ENCODE measurements at regions not wholly inside any gene's neighbourhood (a gene's known extent, or its start where the extent isn't known, plus 50 kb on each side); places are given as distances from the start of the nearest gene placed in this dataset.

- no peak for ATAC-seq
- no peak for TF ChIP-seq ESRRG (CRISPR knock-in tag; IDR thresholded peaks at IDR 0.05)
- TF ChIP-seq ZFP3 (CRISPR knock-in tag; IDR thresholded peaks at IDR 0.05), result no peak
- TF ChIP-seq CSDC2 (CRISPR knock-in tag; IDR thresholded peaks at IDR 0.05), result no peak
- no peak for TF ChIP-seq SNAI2 (CRISPR knock-in tag; IDR thresholded peaks at IDR 0.05)
- no peak for TF ChIP-seq TSHZ2 (CRISPR knock-in tag; IDR thresholded peaks at IDR 0.05)
- no peak for TF ChIP-seq TCF4 (CRISPR knock-in tag; IDR thresholded peaks at IDR 0.05; ENCODE audit: borderline replicate concordance)
- no peak for TF ChIP-seq BACH2 (CRISPR knock-in tag; IDR thresholded peaks at IDR 0.05; ENCODE audit: borderline replicate concordance)
- TF ChIP-seq ARNTL (CRISPR knock-in tag; IDR thresholded peaks at IDR 0.05; ENCODE audit: borderline replicate concordance, low read depth), result no peak
- TF ChIP-seq, protein P1, sequence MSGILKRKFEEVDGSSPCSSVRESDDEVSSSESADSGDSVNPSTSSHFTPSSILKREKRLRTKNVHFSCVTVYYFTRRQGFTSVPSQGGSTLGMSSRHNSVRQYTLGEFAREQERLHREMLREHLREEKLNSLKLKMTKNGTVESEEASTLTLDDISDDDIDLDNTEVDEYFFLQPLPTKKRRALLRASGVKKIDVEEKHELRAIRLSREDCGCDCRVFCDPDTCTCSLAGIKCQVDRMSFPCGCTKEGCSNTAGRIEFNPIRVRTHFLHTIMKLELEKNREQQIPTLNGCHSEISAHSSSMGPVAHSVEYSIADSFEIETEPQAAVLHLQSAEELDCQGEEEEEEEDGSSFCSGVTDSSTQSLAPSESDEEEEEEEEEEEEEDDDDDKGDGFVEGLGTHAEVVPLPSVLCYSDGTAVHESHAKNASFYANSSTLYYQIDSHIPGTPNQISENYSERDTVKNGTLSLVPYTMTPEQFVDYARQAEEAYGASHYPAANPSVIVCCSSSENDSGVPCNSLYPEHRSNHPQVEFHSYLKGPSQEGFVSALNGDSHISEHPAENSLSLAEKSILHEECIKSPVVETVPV (CRISPR knock-in tag; IDR thresholded peaks at IDR 0.05), result no peak
- TF ChIP-seq PATZ1 (CRISPR knock-in tag; IDR thresholded peaks at IDR 0.05; ENCODE audit: borderline replicate concordance), result no peak
Measured at GRCh38 chr2:176755537-176756135, 457.0 kb upstream of the HNRNPA3 start.

GRCh38 chr2:176758426-176758825 is 454.2 kb upstream of the HNRNPA3 start:
- TF ChIP-seq SNAI2 (CRISPR knock-in tag; IDR thresholded peaks at IDR 0.05) (0 out of 2 replicates have a peak, but pooled peaks have one; percentile 49), ISL1 (CRISPR knock-in tag; IDR thresholded peaks at IDR 0.05) (peak; percentile 85), CREB5 (CRISPR knock-in tag; IDR thresholded peaks at IDR 0.05; ENCODE audit: low read depth) (no peak), ZC3H10 (CRISPR knock-in tag; IDR thresholded peaks at IDR 0.05) (peak; percentile 47; the same call in 1 of the 2 replicates), TCF4 (CRISPR knock-in tag; IDR thresholded peaks at IDR 0.05; ENCODE audit: borderline replicate concordance) (peak; percentile 62; the same call in 1 of the 2 replicates)
- no peak for ATAC-seq

DNA sequence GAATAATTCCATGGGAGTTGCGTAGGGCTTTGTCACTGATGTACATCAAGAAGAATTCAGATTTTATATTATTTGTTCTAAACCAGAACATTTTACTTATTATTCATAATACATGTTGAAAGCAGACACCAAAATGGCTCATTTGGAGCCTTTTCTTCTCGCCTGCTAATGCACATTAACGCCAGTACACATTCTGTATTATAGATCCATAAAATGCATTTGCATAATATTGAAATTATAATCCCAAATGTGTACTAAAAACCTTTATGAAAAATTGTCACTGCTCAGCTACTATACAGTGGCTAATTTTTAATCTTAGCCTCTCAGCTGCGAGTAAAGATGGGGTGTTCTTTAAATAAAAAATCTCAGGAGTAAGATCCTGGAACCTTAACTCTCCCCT is 452.2 kb upstream of the HNRNPA3 start:
- TF ChIP-seq TCF4 (CRISPR knock-in tag; IDR thresholded peaks at IDR 0.05; ENCODE audit: borderline replicate concordance) (no peak), ZFP3 (CRISPR knock-in tag; IDR thresholded peaks at IDR 0.05) (no peak), PPARA (CRISPR knock-in tag; IDR thresholded peaks at IDR 0.05; ENCODE audit: borderline replicate concordance) (no peak), RARB (CRISPR knock-in tag; IDR thresholded peaks at IDR 0.05) (no peak), PATZ1 (CRISPR knock-in tag; IDR thresholded peaks at IDR 0.05; ENCODE audit: borderline replicate concordance) (no peak), ZC3H10 (CRISPR knock-in tag; IDR thresholded peaks at IDR 0.05) (no peak), CREB5 (CRISPR knock-in tag; IDR thresholded peaks at IDR 0.05; ENCODE audit: low read depth) (no peak), ESRRG (CRISPR knock-in tag; IDR thresholded peaks at IDR 0.05) (no peak), CSDC2 (CRISPR knock-in tag; IDR thresholded peaks at IDR 0.05) (no peak), ZFP30 (CRISPR knock-in tag; IDR thresholded peaks at IDR 0.05) (no peak), TOX (CRISPR knock-in tag; IDR thresholded peaks at IDR 0.05; ENCODE audit: borderline replicate concordance) (no peak), SNAI2 (CRISPR knock-in tag; IDR thresholded peaks at IDR 0.05) (no peak), TSHZ2 (CRISPR knock-in tag; IDR thresholded peaks at IDR 0.05) (no peak)
- ATAC-seq, result no peak
